ENCODE measurements at regions not wholly inside any gene's neighbourhood (a gene's known extent, or its start where the extent isn't known, plus 50 kb on each side); places are given as distances from the start of the nearest gene placed in this dataset.

DNA sequence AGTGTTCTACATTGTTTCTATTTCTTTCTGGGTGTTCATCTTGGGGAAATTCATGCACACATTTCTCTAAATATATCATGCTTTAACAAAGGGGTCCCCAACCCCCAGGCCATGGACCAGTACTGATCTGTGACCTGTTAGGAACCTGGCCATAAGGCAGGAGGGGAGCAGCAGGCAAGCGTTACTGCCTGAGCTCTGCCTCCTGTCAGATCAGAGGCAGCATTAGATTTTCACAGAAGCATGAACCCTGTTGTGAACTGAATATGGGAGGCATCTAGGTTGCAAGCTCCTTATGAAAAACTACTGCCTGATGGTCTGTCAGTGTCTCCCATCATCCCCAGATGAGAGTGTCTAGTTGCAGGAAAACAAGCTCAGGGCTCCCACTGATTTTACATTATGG, 270.0 kb downstream of the AGTPBP1 start:
- TF ChIP-seq, protein P1, sequence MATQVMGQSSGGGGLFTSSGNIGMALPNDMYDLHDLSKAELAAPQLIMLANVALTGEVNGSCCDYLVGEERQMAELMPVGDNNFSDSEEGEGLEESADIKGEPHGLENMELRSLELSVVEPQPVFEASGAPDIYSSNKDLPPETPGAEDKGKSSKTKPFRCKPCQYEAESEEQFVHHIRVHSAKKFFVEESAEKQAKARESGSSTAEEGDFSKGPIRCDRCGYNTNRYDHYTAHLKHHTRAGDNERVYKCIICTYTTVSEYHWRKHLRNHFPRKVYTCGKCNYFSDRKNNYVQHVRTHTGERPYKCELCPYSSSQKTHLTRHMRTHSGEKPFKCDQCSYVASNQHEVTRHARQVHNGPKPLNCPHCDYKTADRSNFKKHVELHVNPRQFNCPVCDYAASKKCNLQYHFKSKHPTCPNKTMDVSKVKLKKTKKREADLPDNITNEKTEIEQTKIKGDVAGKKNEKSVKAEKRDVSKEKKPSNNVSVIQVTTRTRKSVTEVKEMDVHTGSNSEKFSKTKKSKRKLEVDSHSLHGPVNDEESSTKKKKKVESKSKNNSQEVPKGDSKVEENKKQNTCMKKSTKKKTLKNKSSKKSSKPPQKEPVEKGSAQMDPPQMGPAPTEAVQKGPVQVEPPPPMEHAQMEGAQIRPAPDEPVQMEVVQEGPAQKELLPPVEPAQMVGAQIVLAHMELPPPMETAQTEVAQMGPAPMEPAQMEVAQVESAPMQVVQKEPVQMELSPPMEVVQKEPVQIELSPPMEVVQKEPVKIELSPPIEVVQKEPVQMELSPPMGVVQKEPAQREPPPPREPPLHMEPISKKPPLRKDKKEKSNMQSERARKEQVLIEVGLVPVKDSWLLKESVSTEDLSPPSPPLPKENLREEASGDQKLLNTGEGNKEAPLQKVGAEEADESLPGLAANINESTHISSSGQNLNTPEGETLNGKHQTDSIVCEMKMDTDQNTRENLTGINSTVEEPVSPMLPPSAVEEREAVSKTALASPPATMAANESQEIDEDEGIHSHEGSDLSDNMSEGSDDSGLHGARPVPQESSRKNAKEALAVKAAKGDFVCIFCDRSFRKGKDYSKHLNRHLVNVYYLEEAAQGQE (IDR thresholded peaks at IDR 0.05; ENCODE audit: insufficient read depth in 1 of 2, low read depth in 2 of 2, low read length in 1 of 2), result no peak
- TF ChIP-seq, protein P2, sequence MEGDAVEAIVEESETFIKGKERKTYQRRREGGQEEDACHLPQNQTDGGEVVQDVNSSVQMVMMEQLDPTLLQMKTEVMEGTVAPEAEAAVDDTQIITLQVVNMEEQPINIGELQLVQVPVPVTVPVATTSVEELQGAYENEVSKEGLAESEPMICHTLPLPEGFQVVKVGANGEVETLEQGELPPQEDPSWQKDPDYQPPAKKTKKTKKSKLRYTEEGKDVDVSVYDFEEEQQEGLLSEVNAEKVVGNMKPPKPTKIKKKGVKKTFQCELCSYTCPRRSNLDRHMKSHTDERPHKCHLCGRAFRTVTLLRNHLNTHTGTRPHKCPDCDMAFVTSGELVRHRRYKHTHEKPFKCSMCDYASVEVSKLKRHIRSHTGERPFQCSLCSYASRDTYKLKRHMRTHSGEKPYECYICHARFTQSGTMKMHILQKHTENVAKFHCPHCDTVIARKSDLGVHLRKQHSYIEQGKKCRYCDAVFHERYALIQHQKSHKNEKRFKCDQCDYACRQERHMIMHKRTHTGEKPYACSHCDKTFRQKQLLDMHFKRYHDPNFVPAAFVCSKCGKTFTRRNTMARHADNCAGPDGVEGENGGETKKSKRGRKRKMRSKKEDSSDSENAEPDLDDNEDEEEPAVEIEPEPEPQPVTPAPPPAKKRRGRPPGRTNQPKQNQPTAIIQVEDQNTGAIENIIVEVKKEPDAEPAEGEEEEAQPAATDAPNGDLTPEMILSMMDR (IDR thresholded peaks at IDR 0.05), result no peak
- TF ChIP-seq POLR2AphosphoS5 (IDR thresholded peaks at IDR 0.05; ENCODE audit: low read depth, low read length), result no peak
